Transverse colon (tissue), 4 donors: ENCODE measurements at regions not wholly inside any gene's neighbourhood (a gene's known extent, or its start where the extent isn't known, plus 50 kb on each side); places are given as distances from the start of the nearest gene placed in this dataset.
A peak's percentile ranks its signal among the peaks of the same experiment; 100 is the strongest.

Experiments used
- DNase-seq: peaks from one replicate; pipeline ENCODE4 v3.0.0-alpha.2; 2019
- H3K27ac ChIP-seq, 4 donors: fragments of 200-600 bp; sonication (generic); 2 replicates each; pipeline ENCODE4 v1.5.1; 2016 to 2018; ENCODE audit warnings: inconsistent platforms in 4 of 4
- H3K27me3 ChIP-seq: fragments of 200-600 bp; sonication (generic); 2 replicates; pipeline ENCODE4 v1.5.1; 2017; ENCODE audit warnings: inconsistent platforms
- H3K36me3 ChIP-seq, 4 donors: fragments of 200-600 bp; sonication (generic); 2 replicates each; pipeline ENCODE4 v1.5.1; 2017 to 2019; ENCODE audit warnings: inconsistent platforms in 4 of 4
- H3K4me1 ChIP-seq, 4 donors: fragments of 200-600 bp; sonication (generic); 2 replicates each; pipeline ENCODE4 v1.5.1; 2017 to 2020; ENCODE audit warnings: inconsistent platforms in 4 of 4
- H3K4me3 ChIP-seq, 4 donors: fragments of 200-600 bp; sonication (generic); 1 replicate in 1 of 4; 2 replicates in 3 of 4; pipeline versions ENCODE4 v1.5.1 to v1.6.1; 2017 to 2019; ENCODE audit warnings: inconsistent platforms in 4 of 4
- H3K9me3 ChIP-seq, 2 donors: fragments of 200-600 bp; sonication (generic); 2 replicates each; pipeline ENCODE4 v1.5.1; 2017 to 2019; ENCODE audit warnings: inconsistent platforms in 2 of 2
- EP300 ChIP-seq: sonication (generic); formaldehyde crosslinking; IDR thresholded peaks from one replicate; pipeline ENCODE4 v1.6.1; 2017; ENCODE audit warnings: antibody characterized with exemption, low read depth
- POLR2A ChIP-seq: fragments of 450-650 bp; IDR thresholded peaks from one replicate; pipeline ENCODE4 v1.6.1; 2016; ENCODE audit warnings: antibody characterized with exemption, mild to moderate bottlenecking, moderate library complexity
- POLR2AphosphoS5 ChIP-seq, 3 donors: sonication (generic); formaldehyde crosslinking; IDR thresholded peaks; one replicate each; pipeline ENCODE4 v1.6.1; 2016; ENCODE audit warnings: antibody characterized with exemption in 3 of 3
- WGBS, 2 donors: methylation state at CpG; one replicate each; pipeline ENCODE4 v1.1.5; 2018; ENCODE audit warnings: low coverage in 1 of 2; 5-methylcytosine and 5-hydroxymethylcytosine counted together
- in situ Hi-C, 4 donors: fragments of 200-750 bp; cut with MboI; loops; one replicate each; pipeline versions ENCODE4 v1.15.0 to v1.15.1; 2017; ENCODE audit warnings: low sequenced_read_pairs in 3 of 4, low pct_ligation_motif_present in 1 of 4, low pct_unique_long_range_greater_than_20kb in 1 of 4
- intact Hi-C: fragments of 100-400 bp; cut with DNase I; formaldehyde crosslinking; loops from one replicate; pipeline ENCODE4 v1.15.1; 2023; ENCODE audit warnings: low total_unique reads
- TF ChIP-seq, protein P1 (sequence below), 5 experiments: fragments of 200-600 bp in 3 of 5; fragments of 450-650 bp in 2 of 5; sonication (generic) in 3 of 5; IDR thresholded peaks; 1 replicate in 2 of 5; 2 replicates in 3 of 5; pipeline ENCODE4 v1.5.1; 2016 to 2017; ENCODE audit warnings: antibody characterized with exemption in 5 of 5, inconsistent platforms in 3 of 5, mild to moderate bottlenecking in 2 of 5, moderate library complexity in 1 of 5

GRCh38 chr11:10380921-10381320 is 74.1 kb upstream of the AMPD3 start:
- TF ChIP-seq, protein P1, sequence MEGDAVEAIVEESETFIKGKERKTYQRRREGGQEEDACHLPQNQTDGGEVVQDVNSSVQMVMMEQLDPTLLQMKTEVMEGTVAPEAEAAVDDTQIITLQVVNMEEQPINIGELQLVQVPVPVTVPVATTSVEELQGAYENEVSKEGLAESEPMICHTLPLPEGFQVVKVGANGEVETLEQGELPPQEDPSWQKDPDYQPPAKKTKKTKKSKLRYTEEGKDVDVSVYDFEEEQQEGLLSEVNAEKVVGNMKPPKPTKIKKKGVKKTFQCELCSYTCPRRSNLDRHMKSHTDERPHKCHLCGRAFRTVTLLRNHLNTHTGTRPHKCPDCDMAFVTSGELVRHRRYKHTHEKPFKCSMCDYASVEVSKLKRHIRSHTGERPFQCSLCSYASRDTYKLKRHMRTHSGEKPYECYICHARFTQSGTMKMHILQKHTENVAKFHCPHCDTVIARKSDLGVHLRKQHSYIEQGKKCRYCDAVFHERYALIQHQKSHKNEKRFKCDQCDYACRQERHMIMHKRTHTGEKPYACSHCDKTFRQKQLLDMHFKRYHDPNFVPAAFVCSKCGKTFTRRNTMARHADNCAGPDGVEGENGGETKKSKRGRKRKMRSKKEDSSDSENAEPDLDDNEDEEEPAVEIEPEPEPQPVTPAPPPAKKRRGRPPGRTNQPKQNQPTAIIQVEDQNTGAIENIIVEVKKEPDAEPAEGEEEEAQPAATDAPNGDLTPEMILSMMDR (IDR thresholded peaks at IDR 0.05): no peak
- TF ChIP-seq EP300 (no peak), POLR2A (no peak), POLR2AphosphoS5 (IDR thresholded peaks at IDR 0.05) (no peak)
- H3K9me3 ChIP-seq: no peaks in the 10 kb centered on the region
- H3K27ac ChIP-seq: no peak overlapping the region
- no peaks in the 10 kb centered on the region for H3K36me3 ChIP-seq
- DNase-seq: no peak
- H3K4me1 ChIP-seq: peaks cover 0 to 3% (median under 1%) of the 10 kb centered on the region in 4 donors
- intact Hi-C loops (no loop called here), in situ Hi-C loops (no loop called here)
- no peaks in the 10 kb centered on the region for H3K27me3 ChIP-seq
- WGBS, 2 donors: 88 to 100% methylated on average over 2 to 4 of the region's 4 CpGs
- H3K4me3 ChIP-seq: no peak overlapping the region

GRCh38 chr11:10381736-10382135 is 73.3 kb upstream of the AMPD3 start:
- in situ Hi-C loops: no loop called here

DNA sequence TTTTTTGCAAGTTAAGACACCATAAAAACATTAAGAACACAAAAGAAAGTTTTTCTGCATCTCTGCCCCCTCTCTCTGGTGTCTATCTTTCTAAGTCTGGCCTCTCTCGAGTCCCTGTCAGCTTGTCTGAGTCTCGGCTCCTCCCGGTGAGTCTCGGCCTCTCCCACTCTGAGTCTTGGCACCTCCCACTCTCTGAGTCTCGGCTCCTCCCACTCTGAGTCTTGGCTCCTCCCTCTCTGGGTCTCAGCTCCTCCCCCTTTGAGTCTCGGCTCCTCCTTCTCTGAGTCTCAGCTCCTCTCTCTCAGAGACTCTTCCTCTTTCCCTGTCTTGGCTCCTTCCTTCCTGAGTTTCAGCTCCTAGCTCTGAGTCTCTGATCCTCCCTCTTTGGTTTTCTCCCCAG is 72.5 kb upstream of the AMPD3 start:
- DNase-seq: no peak
- Histone ChIP-seq H3K9me3 (no peaks in the 10 kb centered on the region), H3K4me3 (no peak overlapping the region), H3K4me1 (peaks cover 0 to 11% (median 8%) of the 10 kb centered on the region in 4 donors), H3K36me3 (no peaks in the 10 kb centered on the region), H3K27me3 (no peaks in the 10 kb centered on the region), H3K27ac (no peak overlapping the region)
- TF ChIP-seq POLR2A (no peak), EP300 (no peak), POLR2AphosphoS5 (IDR thresholded peaks at IDR 0.05) (no peak)
- TF ChIP-seq, protein P1 (IDR thresholded peaks at IDR 0.05): no peak
- WGBS, 2 donors: 66 to 74% methylated on average over 6 of the region's 6 CpGs
- in situ Hi-C loops (no loop called here), intact Hi-C loops (no loop called here)

More at GRCh38 chr11:10381736-10382135, 73.3 kb upstream of the AMPD3 start:
- Histone ChIP-seq H3K4me3 (no peak overlapping the region), H3K27me3 (no peaks in the 10 kb centered on the region), H3K36me3 (no peaks in the 10 kb centered on the region), H3K4me1 (peaks cover 0 to 9% (median 5%) of the 10 kb centered on the region in 4 donors), H3K9me3 (no peaks in the 10 kb centered on the region), H3K27ac (no peak overlapping the region)
- intact Hi-C loops: no loop called here
- no peak for TF ChIP-seq EP300
- TF ChIP-seq, protein P1 (IDR thresholded peaks at IDR 0.05): no peak
- no peak for TF ChIP-seq POLR2AphosphoS5 (IDR thresholded peaks at IDR 0.05)
- no peak for TF ChIP-seq POLR2A
- DNase-seq: no peak

- no peak overlapping the region for H3K4me3 ChIP-seq
- peak overlapping the region; percentile 57 to 86 (median 63) for H3K27ac ChIP-seq
- H3K9me3 ChIP-seq: no peaks in the 10 kb centered on the region
- H3K4me1 ChIP-seq: peaks cover 0 to 21% (median 14%) of the 10 kb centered on the region in 4 donors
- H3K27me3 ChIP-seq: no peaks in the 10 kb centered on the region
- intact Hi-C loops: no loop called here
- peak; percentile 49 for DNase-seq
- in situ Hi-C loops: no loop called here
- TF ChIP-seq POLR2A (no peak), POLR2AphosphoS5 (IDR thresholded peaks at IDR 0.05) (peak; percentile 62 to 70 (median 68)), EP300 (no peak)
- TF ChIP-seq, protein P1 (IDR thresholded peaks at IDR 0.05): no peak
- no peaks in the 10 kb centered on the region for H3K36me3 ChIP-seq
- WGBS, 2 donors: 53 to 58% methylated on average over 4 to 6 of the region's 6 CpGs
These were observed 69.4 kb upstream of the AMPD3 start for GRCh38 chr11:10385696-10386095.
